SK-N-SH (cell line): ENCODE measurements at regions not wholly inside any gene's neighbourhood (a gene's known extent, or its start where the extent isn't known, plus 50 kb on each side); places are given as distances from the start of the nearest gene placed in this dataset.

Experiments
- CTCF ChIA-PET: fragments of 300-600, 350-600 bp; formaldehyde crosslinking; extraction: SDS; loops from one replicate; lab custom pipeline; 2021; lab: Yijun Ruan, JAX
- POLR2A ChIA-PET: fragments of 350-600 bp; sonication (Branson Sonifier 250); formaldehyde crosslinking; extraction: SDS; loops from one replicate; lab custom pipeline; 2020; ENCODE audit warnings: antibody characterized with exemption, inconsistent platforms; lab: Yijun Ruan, JAX
- DNase-seq: peaks from one replicate; pipeline ENCODE4 v3.0.0; 2012
- H2AFZ ChIP-seq: fragments of 200-600 bp; sonication (generic); 2 replicates; pipeline ENCODE4 v1.8.1; 2016; ENCODE audit warnings: antibody characterized with exemption, mild to moderate bottlenecking, low read depth
- H3F3A ChIP-seq: fragments of 200-600 bp; sonication (generic); replicated peaks from 2 replicates; pipeline ENCODE3; 2016; ENCODE audit warnings: antibody characterized with exemption, mild to moderate bottlenecking; ENCODE audit not compliant: insufficient read depth
- H3K27ac ChIP-seq, 2 experiments: fragments of 200-500 bp in 1 of 2; fragments of 200-600 bp in 1 of 2; sonication (Bioruptor generic) in 1 of 2; sonication (generic), shearing (Covaris generic) in 1 of 2; 2 replicates each; pipeline versions ENCODE4 v1.5.1 to v1.6.1; 2014 to 2016; ENCODE audit warnings: low read depth in 2 of 2, inconsistent platforms in 1 of 2, low read length in 1 of 2, mild to moderate bottlenecking in 1 of 2, mixed read lengths in 1 of 2
- H3K27me3 ChIP-seq: fragments of 200-600 bp; sonication (generic), shearing (Covaris generic); 2 replicates; pipeline ENCODE4 v1.6.1; 2016; ENCODE audit warnings: mixed run types; ENCODE audit not compliant: insufficient read depth
- H3K36me3 ChIP-seq, 2 experiments: fragments of 200-500 bp in 1 of 2; fragments of 200-600 bp in 1 of 2; sonication (Bioruptor generic) in 1 of 2; sonication (generic) in 1 of 2; replicated peaks in 1 of 2; 2 replicates each; pipeline versions ENCODE3 to v1.5.1; 2014 to 2016; ENCODE audit warnings: low read length in 1 of 2, mild to moderate bottlenecking in 1 of 2; ENCODE audit not compliant: insufficient read depth in 2 of 2, control insufficient read depth in 1 of 2
- H3K4me1 ChIP-seq, 2 experiments: fragments of 200-500 bp in 1 of 2; fragments of 200-600 bp in 1 of 2; sonication (Bioruptor generic) in 1 of 2; sonication (generic), shearing (Covaris generic) in 1 of 2; 2 replicates each; pipeline versions ENCODE4 v1.5.1 to v1.6.1; 2014 to 2016; ENCODE audit warnings: low read depth in 1 of 2, low read length in 1 of 2, mixed run types in 1 of 2; ENCODE audit not compliant: insufficient read depth in 2 of 2, control insufficient read depth in 1 of 2
- H3K4me2 ChIP-seq: fragments of 200-600 bp; sonication (generic), shearing (Covaris generic); 2 replicates; pipeline ENCODE4 v1.6.1; 2017; ENCODE audit warnings: mixed run types
- H3K4me3 ChIP-seq, 2 experiments: fragments of 200-500 bp in 1 of 2; fragments of 200-600 bp in 1 of 2; sonication (Bioruptor generic) in 1 of 2; sonication (generic), shearing (Covaris generic) in 1 of 2; 2 replicates each; pipeline versions ENCODE4 v1.5.1 to v1.8.1; 2014 to 2016; ENCODE audit warnings: low read depth in 2 of 2, inconsistent platforms in 1 of 2, low read length in 1 of 2, mild to moderate bottlenecking in 1 of 2, mixed read lengths in 1 of 2, moderate library complexity in 1 of 2
- H3K79me2 ChIP-seq: fragments of 200-600 bp; sonication (generic); 2 replicates; pipeline ENCODE4 v1.8.1; 2017; ENCODE audit warnings: mild to moderate bottlenecking; ENCODE audit not compliant: insufficient read depth
- H3K9ac ChIP-seq: fragments of 200-600 bp; sonication (generic); 2 replicates; pipeline ENCODE4 v1.6.1; 2017; ENCODE audit warnings: mixed run types
- H3K9me2 ChIP-seq: fragments of 200-600 bp; sonication (generic); 2 replicates; pipeline ENCODE4 v1.6.1; 2017; ENCODE audit warnings: mixed run types
- H3K9me3 ChIP-seq: fragments of 200-600 bp; sonication (generic); 2 replicates; pipeline ENCODE4 v1.6.1; 2017; ENCODE audit warnings: mixed run types, mild to moderate bottlenecking, moderate library complexity
- H4K20me1 ChIP-seq: fragments of 200-600 bp; sonication (generic); 2 replicates; pipeline ENCODE4 v1.6.1; 2017; ENCODE audit warnings: mild to moderate bottlenecking, mixed run types; ENCODE audit not compliant: insufficient read depth
- EP300 ChIP-seq, 2 experiments: IDR thresholded peaks; 2 replicates each; pipeline versions ENCODE4 v1.4.0 to v1.6.1; 2012; ENCODE audit warnings: borderline replicate concordance in 1 of 2, low read depth in 1 of 2, low read length in 1 of 2
- EZH2phosphoT487 ChIP-seq: fragments of 200-600 bp; sonication (generic); IDR thresholded peaks from 2 replicates; pipeline ENCODE4 v1.6.1; 2017; ENCODE audit warnings: low read depth, mixed run types, mild to moderate bottlenecking, antibody characterized with exemption, moderate library complexity, borderline replicate concordance
- GABPA ChIP-seq: IDR thresholded peaks from 2 replicates; pipeline ENCODE4 v1.4.0; 2012; ENCODE audit warnings: low read depth, mild to moderate bottlenecking
- GATA2 ChIP-seq: sonication (generic); formaldehyde crosslinking; IDR thresholded peaks from 2 replicates; pipeline ENCODE4 v1.5.0; 2020; ENCODE audit warnings: mild to moderate bottlenecking, missing genetic modification reagents
- IRF3 ChIP-seq: fragments of 150-350 bp; IDR thresholded peaks from 2 replicates; pipeline ENCODE4 v1.6.1; 2016; ENCODE audit warnings: mild to moderate bottlenecking, low read depth, low read length
- MXI1 ChIP-seq: IDR thresholded peaks from 2 replicates; pipeline ENCODE4 v1.6.1; 2012; ENCODE audit warnings: mild to moderate bottlenecking, low read depth, low read length, improper control_type of control experiment
- NFIC ChIP-seq: IDR thresholded peaks from 2 replicates; pipeline ENCODE4 v1.4.0; 2012; ENCODE audit warnings: borderline replicate concordance
- RAD21 ChIP-seq: IDR thresholded peaks from 2 replicates; pipeline ENCODE4 v1.6.1; 2012; ENCODE audit warnings: mild to moderate bottlenecking, low read length
- RCOR1 ChIP-seq: fragments of 150-350 bp; IDR thresholded peaks from 2 replicates; pipeline ENCODE4 v1.6.1; 2017; ENCODE audit warnings: antibody characterized with exemption, low read length
- RFX5 ChIP-seq: IDR thresholded peaks from 2 replicates; pipeline ENCODE4 v1.6.1; 2012; ENCODE audit warnings: mild to moderate bottlenecking, improper control_type of control experiment, low read length
- RXRA ChIP-seq: IDR thresholded peaks from 2 replicates; pipeline ENCODE4 v1.4.0; 2012; ENCODE audit warnings: low read depth, mild to moderate bottlenecking, borderline replicate concordance
- USF1 ChIP-seq: IDR thresholded peaks from 2 replicates; pipeline ENCODE4 v1.4.0; 2012; ENCODE audit warnings: low read depth, borderline replicate concordance
- USF2 ChIP-seq: fragments of 150-350 bp; IDR thresholded peaks from 2 replicates; pipeline ENCODE4 v1.6.1; 2017; ENCODE audit warnings: antibody characterized with exemption, low read length, low read depth, borderline replicate concordance
- YY1 ChIP-seq: IDR thresholded peaks from 2 replicates; pipeline ENCODE4 v1.4.0; 2012; ENCODE audit warnings: low read depth, mild to moderate bottlenecking
- WGBS: methylation state at CpG from one replicate; pipeline ENCODE4 v1.1.6; 2017; ENCODE audit warnings: low lambda C conversion rate; 5-methylcytosine and 5-hydroxymethylcytosine counted together

GRCh38 chr3:110779581-110779980 lies 292.0 kb upstream of the NECTIN3 start:
- Histone ChIP-seq H3K9me3 (no peaks in the 10 kb centered on the region), H2AFZ (no peak overlapping the region), H3K36me3 (no peaks in the 10 kb centered on the region), H3K79me2 (no peaks in the 10 kb centered on the region), H3K9me2 (no peaks in the 10 kb centered on the region), H3K4me2 (no peak overlapping the region), H3K4me3 (no peak overlapping the region), H3K4me1 (no peaks in the 10 kb centered on the region)
- ChIA-PET POLR2A (no interaction called here), CTCF (no interaction called here)
- WGBS: 99% methylated on average over 2 of the region's 2 CpGs
- TF ChIP-seq MXI1: no peak
- TF ChIP-seq EP300 (IDR thresholded peaks at IDR 0.05; ENCODE audit: borderline replicate concordance in 1 of 2, low read depth in 1 of 2, low read length in 1 of 2): no peak
- TF ChIP-seq NFIC: no peak
- no peak for TF ChIP-seq YY1
- no peak for TF ChIP-seq EZH2phosphoT487
- TF ChIP-seq RFX5: no peak
- TF ChIP-seq RCOR1: no peak
- TF ChIP-seq RXRA: no peak
- no peak for TF ChIP-seq GABPA
- no peak for TF ChIP-seq IRF3
- TF ChIP-seq USF2: no peak
- no peak for TF ChIP-seq GATA2 (CRISPR knock-in tag)
- TF ChIP-seq, all 33 proteins: peak for 0
- H3K27me3 ChIP-seq: no peaks in the 10 kb centered on the region
- no peak overlapping the region for H3K27ac ChIP-seq
- no peak for DNase-seq
- no peak overlapping the region for H3K9ac ChIP-seq
- H4K20me1 ChIP-seq: no peaks in the 10 kb centered on the region
- no peaks in the 10 kb centered on the region for H3F3A ChIP-seq

- Histone ChIP-seq H3K36me3 (no peaks in the 10 kb centered on the region), H3K27ac (no peak overlapping the region), H3K9me3 (no peaks in the 10 kb centered on the region), H4K20me1 (no peaks in the 10 kb centered on the region), H3K9ac (no peak overlapping the region), H3K4me2 (no peak overlapping the region), H3F3A (no peaks in the 10 kb centered on the region), H3K4me1 (no peaks in the 10 kb centered on the region), H3K79me2 (no peaks in the 10 kb centered on the region), H2AFZ (no peak overlapping the region), H3K27me3 (no peaks in the 10 kb centered on the region), H3K9me2 (no peaks in the 10 kb centered on the region), H3K4me3 (no peak overlapping the region)
- TF ChIP-seq RAD21 (no peak), USF1 (no peak), RXRA (no peak), EZH2phosphoT487 (no peak)
- ChIA-PET CTCF (interaction anchor here (0.6 kb wide), 1 partner anchor 754 kb away, joined by 3 read pairs; no protein-coding TSS in a partner anchor), POLR2A (no interaction called here)
- no peak for DNase-seq
- WGBS: 95% methylated on average over 3 of the region's 3 CpGs
These were observed 288.1 kb upstream of the NECTIN3 start for GRCh38 chr3:110783541-110783940.
